Right ventricle myocardium superior (tissue), 1 donor: ENCODE measurements at regions not wholly inside any gene's neighbourhood (a gene's known extent, or its start where the extent isn't known, plus 50 kb on each side); places are given as distances from the start of the nearest gene placed in this dataset.
"Not testable (repeated sequence)": the region's sequence is repeated elsewhere in the genome, so short reads cannot be mapped to it uniquely, and the experiment has no call there.

Experiments used
- ATAC-seq: fragments of 200-7000 bp; cut with Tn5 transposase; one replicate; pipeline ENCODE4 v1.9.1; 2020; ENCODE audit warnings: mild to moderate bottlenecking; ENCODE audit not compliant: poor library complexity
- DNase-seq: peaks from one replicate; pipeline ENCODE4 v3.0.0-alpha.2; 2020
- intact Hi-C: fragments of 100-400 bp; cut with DNase I; formaldehyde crosslinking; loops from one replicate; pipeline ENCODE4 v1.11.2; 2022
- donor health status: DM: no; HTN: yes; CAD: no; lungs with severe emphysema.

GRCh38 chr2:113551637-113552318 lies 53.3 kb downstream of the FOXD4L1 start:
- DNase-seq, intact Hi-C loops: not testable (repeated sequence)
- ATAC-seq: peak; percentile 92

GRCh38 chr2:113559820-113560219 lies 61.4 kb downstream of the FOXD4L1 start:
- ATAC-seq, intact Hi-C loops, DNase-seq: not testable (repeated sequence)

GRCh38 chr2:113562662-113563061 lies 64.2 kb downstream of the FOXD4L1 start:
- intact Hi-C loops, ATAC-seq, DNase-seq: not testable (repeated sequence)

- ATAC-seq, DNase-seq, intact Hi-C loops: not testable (repeated sequence)
These were observed 60.2 kb upstream of the RABL2A start for GRCh38 chr2:113566674-113567480.

- intact Hi-C loops, DNase-seq, ATAC-seq: not testable (repeated sequence)
These were observed 59.6 kb upstream of the RABL2A start for GRCh38 chr2:113567481-113567849.

GRCh38 chr2:113568231-113568630 lies 58.8 kb upstream of the RABL2A start:
- DNase-seq, ATAC-seq, intact Hi-C loops: not testable (repeated sequence)

GRCh38 chr2:113570082-113570481 lies 57.0 kb upstream of the RABL2A start:
- not testable (repeated sequence) for ATAC-seq, DNase-seq

GRCh38 chr2:113570509-113571009 lies 56.5 kb upstream of the RABL2A start:
- ATAC-seq, intact Hi-C loops, DNase-seq: not testable (repeated sequence)

More at GRCh38 chr2:113570082-113570481, 57.0 kb upstream of the RABL2A start:
- intact Hi-C loops: not testable (repeated sequence)

GRCh38 chr2:113571482-113572068 lies 55.5 kb upstream of the RABL2A start:
- peak; percentile 74 for ATAC-seq
- intact Hi-C loops, DNase-seq: not testable (repeated sequence)

GRCh38 chr2:113575721-113576120 lies 51.3 kb upstream of the RABL2A start:
- intact Hi-C loops, DNase-seq, ATAC-seq: not testable (repeated sequence)

- intact Hi-C loops, ATAC-seq, DNase-seq: not testable (repeated sequence)
These were observed 50.7 kb upstream of the RABL2A start for GRCh38 chr2:113576353-113576752.
